ENCODE measurements at regions not wholly inside any gene's neighbourhood (a gene's known extent, or its start where the extent isn't known, plus 50 kb on each side); places are given as distances from the start of the nearest gene placed in this dataset.

- TF ChIP-seq CTCF (conservative IDR thresholded peaks at IDR 0.05; ENCODE audit: low read length) = no peak
- TF ChIP-seq EZH2phosphoT487 (IDR thresholded peaks at IDR 0.05; ENCODE audit: borderline replicate concordance, low read depth, low read length) = no peak
These were observed 124.1 kb upstream of the DST start for GRCh38 chr6:56766806-56767178.

Measured in OCI-LY7 (cell line).